Epithelial cell of proximal tubule (primary cell): ENCODE measurements at regions not wholly inside any gene's neighbourhood (a gene's known extent, or its start where the extent isn't known, plus 50 kb on each side); places are given as distances from the start of the nearest gene placed in this dataset.

ENCODE experiments used
- DNase-seq: peaks from one replicate; pipeline ENCODE4 v3.0.0-alpha.2; 2011; ENCODE audit warnings: low read depth
- H3K4me3 ChIP-seq: 2 replicates; pipeline ENCODE4 v1.5.1; 2011; ENCODE audit warnings: low read depth, mild to moderate bottlenecking, low read length
- TF ChIP-seq, protein P1 (sequence below): conservative IDR thresholded peaks from 2 replicates; pipeline ENCODE4 v1.5.1; 2012; ENCODE audit warnings: low read depth, mild to moderate bottlenecking, low read length

DNA sequence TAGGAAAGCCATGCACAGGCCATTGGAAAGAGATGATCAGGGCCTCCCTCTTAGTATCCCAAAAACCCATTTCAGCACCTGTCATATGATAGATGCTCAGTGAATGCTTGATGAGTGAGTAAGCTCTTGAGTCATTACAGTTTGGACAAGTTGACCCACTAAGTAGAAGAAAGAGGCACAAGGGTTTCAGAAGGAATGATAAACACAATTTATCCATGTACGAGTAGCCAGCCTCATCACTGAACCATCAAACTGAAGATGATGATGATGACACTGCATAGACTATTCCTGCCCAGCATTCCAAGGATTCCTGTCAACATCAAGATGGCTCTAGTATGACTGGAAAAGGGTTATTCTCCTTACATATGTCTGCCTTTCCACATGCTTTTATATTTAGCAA, 596.0 kb downstream of the BCL11A start:
- no peak for DNase-seq
- TF ChIP-seq, protein P1, sequence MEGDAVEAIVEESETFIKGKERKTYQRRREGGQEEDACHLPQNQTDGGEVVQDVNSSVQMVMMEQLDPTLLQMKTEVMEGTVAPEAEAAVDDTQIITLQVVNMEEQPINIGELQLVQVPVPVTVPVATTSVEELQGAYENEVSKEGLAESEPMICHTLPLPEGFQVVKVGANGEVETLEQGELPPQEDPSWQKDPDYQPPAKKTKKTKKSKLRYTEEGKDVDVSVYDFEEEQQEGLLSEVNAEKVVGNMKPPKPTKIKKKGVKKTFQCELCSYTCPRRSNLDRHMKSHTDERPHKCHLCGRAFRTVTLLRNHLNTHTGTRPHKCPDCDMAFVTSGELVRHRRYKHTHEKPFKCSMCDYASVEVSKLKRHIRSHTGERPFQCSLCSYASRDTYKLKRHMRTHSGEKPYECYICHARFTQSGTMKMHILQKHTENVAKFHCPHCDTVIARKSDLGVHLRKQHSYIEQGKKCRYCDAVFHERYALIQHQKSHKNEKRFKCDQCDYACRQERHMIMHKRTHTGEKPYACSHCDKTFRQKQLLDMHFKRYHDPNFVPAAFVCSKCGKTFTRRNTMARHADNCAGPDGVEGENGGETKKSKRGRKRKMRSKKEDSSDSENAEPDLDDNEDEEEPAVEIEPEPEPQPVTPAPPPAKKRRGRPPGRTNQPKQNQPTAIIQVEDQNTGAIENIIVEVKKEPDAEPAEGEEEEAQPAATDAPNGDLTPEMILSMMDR: no peak
- H3K4me3 ChIP-seq: no peak overlapping the region

DNA sequence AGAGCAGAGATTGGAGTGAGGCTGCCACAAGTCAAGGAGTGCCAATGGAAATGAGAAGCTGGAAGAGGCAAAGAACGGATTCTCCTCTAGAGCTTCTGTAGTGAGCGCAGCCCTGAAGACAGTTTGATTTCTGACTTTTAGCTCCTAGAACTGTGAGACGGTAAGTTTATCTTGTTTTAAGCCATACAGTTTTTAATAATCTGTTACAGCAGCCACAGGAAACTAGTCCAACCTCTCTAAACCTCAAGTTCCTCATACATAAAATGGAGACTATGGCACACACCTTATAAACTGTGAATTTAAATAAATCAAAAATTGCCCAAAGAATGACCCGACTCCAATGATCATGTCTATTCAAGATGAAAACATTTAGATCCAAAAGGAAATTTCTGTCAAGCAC, 596.5 kb downstream of the BCL11A start:
- TF ChIP-seq, protein P1: no peak
- H3K4me3 ChIP-seq: no peak overlapping the region
- no peak for DNase-seq

DNA sequence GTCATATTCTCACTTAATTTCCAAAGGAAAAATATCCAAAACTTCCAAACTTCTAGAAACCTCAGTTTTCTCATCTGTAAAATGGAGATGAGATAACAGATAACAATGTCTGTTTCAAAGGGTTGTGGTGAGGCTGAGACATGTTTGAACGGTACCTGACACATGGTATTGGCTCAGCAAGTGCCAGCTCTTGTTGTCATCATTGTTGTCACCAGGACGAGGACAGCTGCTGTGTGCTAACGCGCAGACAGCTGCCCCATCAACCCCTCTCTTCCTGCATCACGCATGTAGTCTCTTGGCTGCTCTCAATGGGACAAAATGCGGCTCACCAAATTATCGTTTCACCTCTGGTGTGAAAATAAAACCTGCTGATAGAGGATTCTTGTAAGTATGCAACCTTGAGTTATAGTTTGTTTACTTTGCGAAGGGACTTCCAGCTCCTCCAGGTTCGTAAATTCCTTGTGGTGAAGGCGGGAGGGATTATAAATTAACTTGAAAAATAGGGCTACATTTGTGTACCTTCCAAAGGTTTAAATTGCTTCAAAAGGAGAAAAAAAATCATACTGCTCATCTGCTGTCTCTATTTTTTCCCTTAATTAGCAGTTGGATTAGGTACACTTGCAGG, 605.4 kb downstream of the BCL11A start:
- no peak for DNase-seq
- no peak overlapping the region for H3K4me3 ChIP-seq
- TF ChIP-seq, protein P1: no peak

DNA sequence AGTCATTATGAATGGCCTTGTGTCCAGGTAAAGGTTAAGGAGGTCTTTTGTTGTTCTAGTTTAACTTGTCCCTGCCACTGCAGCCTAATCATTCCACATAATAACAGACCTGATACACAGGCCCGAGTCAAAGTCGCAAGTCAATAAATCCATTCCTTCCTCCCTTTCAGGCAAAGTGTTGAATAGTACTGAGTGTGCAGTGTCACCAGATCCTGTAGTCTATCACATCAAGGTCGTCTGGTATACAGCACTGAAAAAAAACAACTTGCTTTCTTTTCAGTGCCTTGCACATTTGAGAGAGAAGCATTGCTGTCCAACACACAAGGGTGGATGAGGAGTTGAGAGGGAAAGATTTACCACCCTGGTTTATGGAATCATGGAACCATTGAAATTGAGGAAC, 606.2 kb downstream of the BCL11A start:
- no peak for DNase-seq
- no peak overlapping the region for H3K4me3 ChIP-seq
- TF ChIP-seq, protein P1: no peak

DNA sequence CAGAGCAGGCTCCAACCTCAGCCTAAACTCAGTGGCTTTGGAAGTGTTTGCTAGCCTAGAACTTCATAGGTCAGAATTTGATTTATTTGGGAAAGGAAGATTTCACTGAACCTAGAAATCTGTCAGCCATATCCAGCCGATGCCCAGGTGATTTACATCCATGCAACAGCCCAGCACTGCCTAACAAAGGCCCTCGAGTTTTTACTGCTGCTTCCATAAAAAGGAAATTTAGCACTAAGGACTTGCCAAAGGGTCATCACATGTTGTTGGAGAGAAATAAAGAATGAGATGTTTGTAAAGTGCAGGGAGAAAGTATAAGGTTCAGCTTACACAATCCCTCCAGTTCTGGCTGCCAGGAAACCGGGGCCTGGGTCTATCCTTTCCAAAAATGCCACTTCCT, 614.2 kb downstream of the BCL11A start:
- H3K4me3 ChIP-seq: no peak overlapping the region
- DNase-seq: no peak
- TF ChIP-seq, protein P1: no peak

DNA sequence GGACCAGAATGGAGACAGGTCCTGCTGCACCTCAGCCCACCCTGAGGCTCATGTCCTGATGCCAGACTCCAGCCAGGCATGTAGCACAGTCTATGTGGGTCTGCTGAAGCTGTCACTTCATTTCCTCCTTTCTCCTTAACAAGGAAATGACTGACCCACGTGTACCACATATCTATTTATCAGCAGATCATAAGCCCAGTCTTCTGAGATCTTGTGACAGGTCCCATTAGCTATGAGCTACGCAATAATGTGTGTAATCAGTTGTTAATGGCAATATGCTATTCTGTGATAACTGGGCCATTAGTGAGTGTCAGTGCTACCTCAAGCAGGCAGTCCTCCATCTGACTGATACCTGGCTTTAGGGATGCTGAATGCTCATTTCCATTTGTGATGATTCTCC, 615.3 kb downstream of the BCL11A start:
- H3K4me3 ChIP-seq: no peak overlapping the region
- TF ChIP-seq, protein P1: no peak
- DNase-seq: no peak

DNA sequence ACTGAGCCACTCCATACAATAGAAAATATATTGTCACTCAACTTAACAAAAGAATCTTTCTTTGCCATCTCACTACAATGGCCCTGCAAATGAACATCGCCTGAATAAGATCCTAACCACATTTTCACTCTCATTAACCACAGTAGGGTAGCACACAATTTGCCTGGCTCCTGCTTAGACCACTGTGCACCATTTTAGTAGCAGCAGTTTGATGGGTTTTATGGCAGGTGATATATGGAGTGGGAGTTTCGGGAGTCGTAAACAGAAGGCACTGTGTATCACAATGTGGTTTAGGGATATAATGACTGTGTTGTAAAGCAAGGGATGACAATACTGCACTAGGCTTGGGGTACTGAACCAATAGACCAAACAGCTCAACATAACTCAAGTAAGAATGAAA, 617.4 kb downstream of the BCL11A start:
- TF ChIP-seq, protein P1: no peak
- no peak overlapping the region for H3K4me3 ChIP-seq
- no peak for DNase-seq
